K562 (cell line): ENCODE measurements at regions not wholly inside any gene's neighbourhood (a gene's known extent, or its start where the extent isn't known, plus 50 kb on each side); places are given as distances from the start of the nearest gene placed in this dataset.

ENCODE experiments used
- ATAC-seq: fragments of 200-7000 bp; cut with Tn5 transposase; 3 replicates; pipeline ENCODE4 v1.9.1; 2020; ENCODE audit warnings: moderate library complexity
- BruUV-seq: library from RNA; stranded (reverse); fragments of 400-500 nt; replicated peaks from 2 replicates; lab custom pipeline; 2021; lab: Mats Ljungman, UMichigan
- CTCF ChIA-PET: fragments of 300-600 bp; formaldehyde crosslinking; extraction: SDS; loops from one replicate; lab custom pipeline; 2021; ENCODE audit warnings: low intra/inter-chr PET ratio; lab: Yijun Ruan, JAX
- POLR2A ChIA-PET: fragments of 300-600, 350-650 bp; sonication (Branson Sonifier 250); formaldehyde crosslinking; extraction: SDS; loops from one replicate; lab custom pipeline; 2021; ENCODE audit warnings: antibody characterized with exemption, inconsistent platforms; lab: Yijun Ruan, JAX
- DNase-seq, 4 experiments: peaks; one replicate each; pipeline versions ENCODE4 v3.0.0 to v3.0.0-alpha.2; 2011 to 2018; ENCODE audit warnings: low spot score in 3 of 4, mixed read lengths in 3 of 4; ENCODE audit errors: extremely low read depth in 1 of 4
- FAIRE-seq: peaks from 2 replicates; lab custom pipeline; 2011; peaks lifted over from hg19 to GRCh38; lab: Jason Lieb, UNC
- H2AFZ ChIP-seq: 2 replicates; pipeline ENCODE4 v1.6.0; 2011; ENCODE audit warnings: low read depth, low read length, control low read depth, inconsistent platforms
- H3K27ac ChIP-seq: fragments of 200-600 bp; 3 replicates; pipeline ENCODE4 v1.8.0; 2011; ENCODE audit warnings: low read depth, mild to moderate bottlenecking, control low read depth, inconsistent platforms, low read length, moderate library complexity, mixed read lengths; ENCODE audit errors: extremely low read depth
- H3K27me3 ChIP-seq, 2 experiments: fragments of 300-600 bp in 1 of 2; 2 replicates in 1 of 2; 3 replicates in 1 of 2; pipeline versions ENCODE4 v1.6.0 to v1.8.0; 2011; ENCODE audit warnings: inconsistent platforms in 2 of 2, low read length in 2 of 2, mild to moderate bottlenecking in 1 of 2, mixed read lengths in 1 of 2, moderate library complexity in 1 of 2; ENCODE audit not compliant: control insufficient read depth in 2 of 2, insufficient read depth in 2 of 2
- H3K36me3 ChIP-seq: fragments of 300-600 bp; 3 replicates; pipeline ENCODE4 v1.8.0; 2011; ENCODE audit warnings: mild to moderate bottlenecking, low read length, inconsistent platforms; ENCODE audit not compliant: control insufficient read depth, insufficient read depth
- H3K4me1 ChIP-seq, 2 experiments: fragments of 200-600 bp in 1 of 2; replicated peaks in 1 of 2; 2 replicates in 1 of 2; 3 replicates in 1 of 2; pipeline versions ENCODE4 v1.5.1 to v1.8.0; 2011; ENCODE audit warnings: inconsistent platforms in 2 of 2, low read length in 2 of 2, mild to moderate bottlenecking in 1 of 2, mixed read lengths in 1 of 2, moderate library complexity in 1 of 2; ENCODE audit not compliant: control insufficient read depth in 2 of 2, insufficient read depth in 2 of 2
- H3K4me2 ChIP-seq: 2 replicates; pipeline ENCODE4 v1.6.1; 2011; ENCODE audit warnings: low read length, control low read depth, inconsistent platforms, mixed read lengths; ENCODE audit not compliant: insufficient read depth
- H3K4me3 ChIP-seq: fragments of 200-600 bp; sonication (generic), shearing (Covaris generic); 2 replicates; pipeline ENCODE4 v1.5.1; 2016; ENCODE audit warnings: control low read depth, inconsistent platforms
- H3K79me2 ChIP-seq: fragments of 200-600 bp; 3 replicates; pipeline ENCODE4 v1.8.0; 2011; ENCODE audit warnings: low read length, inconsistent platforms; ENCODE audit not compliant: control insufficient read depth, insufficient read depth
- H3K9ac ChIP-seq, 2 experiments: 2 replicates each; pipeline versions ENCODE4 v1.6.0 to v1.6.1; 2011; ENCODE audit warnings: low read depth in 2 of 2, low read length in 2 of 2, control low read depth in 1 of 2, inconsistent platforms in 1 of 2, mild to moderate bottlenecking in 1 of 2, mixed read lengths in 1 of 2; ENCODE audit not compliant: insufficient read depth in 1 of 2
- H3K9me1 ChIP-seq: one replicate; pipeline ENCODE4 v1.6.0; 2011; ENCODE audit warnings: inconsistent platforms, mild to moderate bottlenecking, low read length, moderate library complexity; ENCODE audit not compliant: control insufficient read depth, insufficient read depth
- H3K9me3 ChIP-seq: replicated peaks from 2 replicates; pipeline ENCODE4 v1.5.1; 2011; ENCODE audit warnings: low read depth, low read length, inconsistent platforms; ENCODE audit not compliant: control insufficient read depth, insufficient read depth
- H4K20me1 ChIP-seq: replicated peaks from 2 replicates; pipeline ENCODE4 v1.6.1; 2011; ENCODE audit warnings: low read length, inconsistent platforms, mixed read lengths; ENCODE audit not compliant: control insufficient read depth, insufficient read depth
- ARNT ChIP-seq, 2 experiments: fragments of 450-650 bp; IDR thresholded peaks; 2 replicates each; pipeline ENCODE4 v1.6.1; 2016; ENCODE audit warnings: mild to moderate bottlenecking in 1 of 2
- CBX2 ChIP-seq: fragments of 200-600 bp; sonication (generic); IDR thresholded peaks from one replicate; pipeline ENCODE4 v1.6.1; 2012; ENCODE audit warnings: mild to moderate bottlenecking, low read length, inconsistent platforms; ENCODE audit not compliant: insufficient read depth, poor library complexity, severe bottlenecking
- CBX3 ChIP-seq, 2 experiments: IDR thresholded peaks; 1 replicate in 1 of 2; 2 replicates in 1 of 2; pipeline ENCODE4 v1.6.1; 2012; ENCODE audit warnings: inconsistent platforms in 2 of 2, low read length in 2 of 2, borderline replicate concordance in 1 of 2, control low read depth in 1 of 2
- CEBPB ChIP-seq: fragments of 450-650 bp; IDR thresholded peaks from 2 replicates; pipeline ENCODE4 v1.6.1; 2016; ENCODE audit warnings: missing genetic modification characterization, missing compliant biosample characterization
- DDX20 ChIP-seq: fragments of 450-650 bp; IDR thresholded peaks from 2 replicates; pipeline ENCODE4 v1.6.1; 2016; ENCODE audit warnings: missing genetic modification characterization, low read depth, mild to moderate bottlenecking, missing compliant biosample characterization, moderate library complexity
- GABPB2 ChIP-seq: fragments of 250-450 bp; sonication (Bioruptor Pico); conservative IDR thresholded peaks from 2 replicates; pipeline ENCODE4 v1.5.1; 2021; ENCODE audit warnings: mild to moderate bottlenecking
- GATA2 ChIP-seq: sonication (generic); formaldehyde crosslinking; IDR thresholded peaks from 2 replicates; pipeline ENCODE4 v1.4.0; 2020; ENCODE audit warnings: mild to moderate bottlenecking, missing genetic modification reagents
- HCFC1 ChIP-seq: IDR thresholded peaks from 2 replicates; pipeline ENCODE4 v1.6.1; 2012; ENCODE audit warnings: low read depth, low read length, improper control_type of control experiment
- MCM3 ChIP-seq: fragments of 450-650 bp; IDR thresholded peaks from 2 replicates; pipeline ENCODE4 v1.6.1; 2016
- NEUROD1 ChIP-seq: fragments of 150-350 bp; IDR thresholded peaks from 2 replicates; pipeline ENCODE4 v1.6.1; 2014; ENCODE audit warnings: borderline replicate concordance, low read length, low read depth; ENCODE audit not compliant: partially characterized antibody
- RFX7 ChIP-seq: fragments of 250-450 bp; sonication (Bioruptor Pico); IDR thresholded peaks from 2 replicates; pipeline ENCODE4 v1.5.1; 2021; ENCODE audit warnings: mild to moderate bottlenecking
- TCFL5 ChIP-seq: fragments of 250-450 bp; sonication (Bioruptor Pico); conservative IDR thresholded peaks from 2 replicates; pipeline ENCODE4 v1.6.1; 2021; ENCODE audit warnings: mild to moderate bottlenecking, moderate library complexity, matching md5 sums
- TRIM24 ChIP-seq, 2 experiments: fragments of 450-650 bp; IDR thresholded peaks; 2 replicates each; pipeline ENCODE4 v1.6.1; 2016
- ZNF165 ChIP-seq: fragments of 250-450 bp; sonication (Bioruptor Pico); IDR thresholded peaks from 2 replicates; pipeline ENCODE4 v1.4.0; 2020; ENCODE audit warnings: borderline replicate concordance
- ZNF184 ChIP-seq: sonication (generic); formaldehyde crosslinking; IDR thresholded peaks from 2 replicates; pipeline ENCODE4 v1.5.0; 2020; ENCODE audit warnings: missing genetic modification reagents
- ZNF778 ChIP-seq: fragments of 450-650 bp; formaldehyde crosslinking; IDR thresholded peaks from 2 replicates; pipeline ENCODE4 v1.4.0; 2020; ENCODE audit warnings: mild to moderate bottlenecking, moderate library complexity
- WGBS: fragments of 100-300 bp; shearing (Covaris generic); methylation state at CpG from one replicate; pipeline ENCODE4 v1.1.6; 2016; ENCODE audit warnings: low coverage, mixed read lengths; ENCODE audit not compliant: insufficient coverage; ENCODE audit errors: missing lambda C conversion rate; 5-methylcytosine and 5-hydroxymethylcytosine counted together
- in situ Hi-C: fragments of 300-500 bp; cut with MboI; formaldehyde crosslinking; loops from 4 replicates; pipeline ENCODE4 v1.15.0; 2018; ENCODE audit warnings: inconsistent platforms, mixed read lengths
- intact Hi-C: fragments of 100-400 bp; cut with micrococcal nuclease; formaldehyde crosslinking; loops from 2 replicates; pipeline ENCODE4 v1.14.2; 2022
- TF ChIP-seq, protein P1 (sequence below): sonication (generic); formaldehyde crosslinking; IDR thresholded peaks from 2 replicates; pipeline ENCODE4 v1.8.1; 2023; ENCODE audit warnings: mild to moderate bottlenecking, missing genetic modification reagents
- TF ChIP-seq, protein P2 (sequence below): conservative IDR thresholded peaks from 2 replicates; pipeline ENCODE4 v1.6.1; 2011; ENCODE audit warnings: low read depth, mild to moderate bottlenecking, low read length; ENCODE audit not compliant: control insufficient read depth
- TF ChIP-seq, protein P3 (sequence below): sonication (generic); formaldehyde crosslinking; IDR thresholded peaks from 2 replicates; pipeline ENCODE4 v1.9.0; 2022; ENCODE audit warnings: mild to moderate bottlenecking, missing genetic modification reagents

DNA sequence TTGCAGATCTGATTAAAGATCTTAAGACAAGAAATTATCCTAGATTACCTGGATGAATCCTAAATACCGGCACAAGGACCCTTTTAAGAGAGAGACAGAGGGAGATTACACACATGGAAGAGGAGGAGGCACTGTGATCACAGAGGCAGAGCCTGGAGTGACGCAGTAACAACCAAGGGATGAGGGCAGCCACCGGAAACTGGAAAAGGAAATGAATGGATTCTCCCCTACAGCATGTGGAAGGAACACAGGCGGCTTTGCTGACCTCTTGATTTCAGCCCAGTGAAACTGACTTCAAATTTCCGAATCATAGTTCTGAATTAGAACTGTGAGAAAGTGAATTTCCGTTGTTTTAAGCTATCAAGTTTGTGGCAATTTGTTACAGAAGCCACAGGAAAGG is 50.2 kb upstream of the IVNS1ABP start:
- 0 out of 5 replicates have a peak, but pooled peaks cover 0 to 4% of the 10 kb centered on the region in 2 experiments for H3K4me1 ChIP-seq
- H3K79me2 ChIP-seq: no peaks in the 10 kb centered on the region
- CTCF ChIA-PET: interaction anchor here (0.7 kb wide), 1 partner anchor 8 kb away, joined by 8 read pairs; no protein-coding TSS in a partner anchor
- no peaks in the 10 kb centered on the region for H3K9me3 ChIP-seq
- DNase-seq (peak in 1 of 4 experiments; percentile 12), FAIRE-seq (no peak), ATAC-seq (peak; percentile 65)
- no peaks in the 10 kb centered on the region for H4K20me1 ChIP-seq
- intact Hi-C loops: no loop called here
- no TSS peak for BruUV-seq
- no peak overlapping the region for H3K4me2 ChIP-seq
- no peaks in the 10 kb centered on the region for H3K36me3 ChIP-seq
- no peak for TF ChIP-seq CBX3 (IDR thresholded peaks at IDR 0.05; ENCODE audit: borderline replicate concordance in 1 of 2, low read length in 2 of 2)
- no peak for TF ChIP-seq RFX7
- TF ChIP-seq CBX2: no peak
- no peak for TF ChIP-seq TRIM24 (IDR thresholded peaks at IDR 0.05)
- no peak for TF ChIP-seq GABPB2
- TF ChIP-seq, protein P1, sequence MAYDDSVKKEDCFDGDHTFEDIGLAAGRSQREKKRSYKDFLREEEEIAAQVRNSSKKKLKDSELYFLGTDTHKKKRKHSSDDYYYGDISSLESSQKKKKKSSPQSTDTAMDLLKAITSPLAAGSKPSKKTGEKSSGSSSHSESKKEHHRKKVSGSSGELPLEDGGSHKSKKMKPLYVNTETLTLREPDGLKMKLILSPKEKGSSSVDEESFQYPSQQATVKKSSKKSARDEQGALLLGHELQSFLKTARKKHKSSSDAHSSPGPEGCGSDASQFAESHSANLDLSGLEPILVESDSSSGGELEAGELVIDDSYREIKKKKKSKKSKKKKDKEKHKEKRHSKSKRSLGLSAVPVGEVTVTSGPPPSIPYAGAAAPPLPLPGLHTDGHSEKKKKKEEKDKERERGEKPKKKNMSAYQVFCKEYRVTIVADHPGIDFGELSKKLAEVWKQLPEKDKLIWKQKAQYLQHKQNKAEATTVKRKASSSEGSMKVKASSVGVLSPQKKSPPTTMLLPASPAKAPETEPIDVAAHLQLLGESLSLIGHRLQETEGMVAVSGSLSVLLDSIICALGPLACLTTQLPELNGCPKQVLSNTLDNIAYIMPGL (CRISPR knock-in tag): no peak
- TF ChIP-seq ZNF184 (CRISPR knock-in tag): no peak
- no peak for TF ChIP-seq CEBPB (tag)
- no peak for TF ChIP-seq HCFC1
- no peak for TF ChIP-seq DDX20
- no peak for TF ChIP-seq NEUROD1
- TF ChIP-seq, protein P2, sequence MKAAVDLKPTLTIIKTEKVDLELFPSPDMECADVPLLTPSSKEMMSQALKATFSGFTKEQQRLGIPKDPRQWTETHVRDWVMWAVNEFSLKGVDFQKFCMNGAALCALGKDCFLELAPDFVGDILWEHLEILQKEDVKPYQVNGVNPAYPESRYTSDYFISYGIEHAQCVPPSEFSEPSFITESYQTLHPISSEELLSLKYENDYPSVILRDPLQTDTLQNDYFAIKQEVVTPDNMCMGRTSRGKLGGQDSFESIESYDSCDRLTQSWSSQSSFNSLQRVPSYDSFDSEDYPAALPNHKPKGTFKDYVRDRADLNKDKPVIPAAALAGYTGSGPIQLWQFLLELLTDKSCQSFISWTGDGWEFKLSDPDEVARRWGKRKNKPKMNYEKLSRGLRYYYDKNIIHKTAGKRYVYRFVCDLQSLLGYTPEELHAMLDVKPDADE: no peak
- TF ChIP-seq MCM3: no peak
- TF ChIP-seq, protein P3, sequence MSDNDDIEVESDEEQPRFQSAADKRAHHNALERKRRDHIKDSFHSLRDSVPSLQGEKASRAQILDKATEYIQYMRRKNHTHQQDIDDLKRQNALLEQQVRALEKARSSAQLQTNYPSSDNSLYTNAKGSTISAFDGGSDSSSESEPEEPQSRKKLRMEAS (CRISPR knock-in tag): no peak
- no peak for TF ChIP-seq ZNF165 (CRISPR knock-in tag)
- TF ChIP-seq GATA2 (CRISPR knock-in tag): no peak
- no peak for TF ChIP-seq ARNT (IDR thresholded peaks at IDR 0.05)
- no peak for TF ChIP-seq TCFL5 (CRISPR knock-in tag)
- TF ChIP-seq ZNF778 (CRISPR knock-in tag): no peak
- TF ChIP-seq, all 486 proteins: peak for 0
- Histone ChIP-seq H2AFZ (peak overlapping the region; percentile 65), H3K27me3 (no peaks in the 10 kb centered on the region), H3K9ac (no peak overlapping the region), H3K9me1 (no peaks in the 10 kb centered on the region), H3K4me3 (no peak overlapping the region), H3K27ac (no peak overlapping the region)
- POLR2A ChIA-PET: interaction anchor here (0.5 to 1.2 kb wide), 3 partner anchors 9 to 46 kb away, joined by 3 to 4 read pairs (median 3); no protein-coding TSS in a partner anchor
- WGBS: 20% methylated on average over 6 of the region's 6 CpGs
- in situ Hi-C loops: no loop called here
